GM12878 (cell line): ENCODE measurements at regions not wholly inside any gene's neighbourhood (a gene's known extent, or its start where the extent isn't known, plus 50 kb on each side); places are given as distances from the start of the nearest gene placed in this dataset.

Source experiments
- ATAC-seq: fragments of 200-7000 bp; cut with Tn5 transposase; 3 replicates; pipeline ENCODE4 v1.9.1; 2020; ENCODE audit warnings: mild to moderate bottlenecking, moderate library complexity
- BruUV-seq: library from RNA; stranded (reverse); fragments of 400-500 nt; replicated peaks from 2 replicates; lab custom pipeline; 2021; lab: Mats Ljungman, UMichigan
- CTCF ChIA-PET: fragments of 300-600 bp; sonication (Branson Sonifier 250); formaldehyde crosslinking; extraction: SDS; loops from one replicate; lab custom pipeline; 2021; ENCODE audit warnings: inconsistent platforms; lab: Yijun Ruan, JAX
- POLR2A ChIA-PET: fragments of 350-600 bp; formaldehyde crosslinking; extraction: SDS; loops from one replicate; lab custom pipeline; 2021; ENCODE audit warnings: inconsistent platforms; lab: Charles Lee
- RAD21 ChIA-PET: fragments of 300-600 bp; sonication (Branson Sonifier 250); formaldehyde crosslinking; loops from one replicate; lab custom pipeline; 2023; ENCODE audit warnings: antibody characterized with exemption; ENCODE audit not compliant: unreplicated experiment; lab: Charles Lee
- SMC1A ChIA-PET: fragments of 300-600 bp; sonication (Branson Sonifier 250); formaldehyde crosslinking; loops from one replicate; lab custom pipeline; 2023; ENCODE audit not compliant: unreplicated experiment, uncharacterized antibody; lab: Charles Lee
- DNase-seq: peaks from one replicate; pipeline ENCODE4 v3.0.0-alpha.2; 2011; ENCODE audit warnings: low read depth, low spot score
- FAIRE-seq: peaks from 3 replicates; lab custom pipeline; 2011; peaks lifted over from hg19 to GRCh38; lab: Jason Lieb, UNC
- H2AFZ ChIP-seq: 2 replicates; pipeline ENCODE4 v1.6.0; 2011; ENCODE audit warnings: low read depth, low read length, control low read depth; ENCODE audit not compliant: control insufficient read depth
- H3K27ac ChIP-seq: 2 replicates; pipeline ENCODE4 v1.5.1; 2011; ENCODE audit warnings: control low read depth; ENCODE audit not compliant: control insufficient read depth, insufficient read depth
- H3K27me3 ChIP-seq, 2 experiments: replicated peaks in 1 of 2; 2 replicates each; pipeline versions ENCODE4 v1.6.0 to v1.6.1; 2011; ENCODE audit warnings: low read length in 1 of 2; ENCODE audit not compliant: control insufficient read depth in 2 of 2, insufficient read depth in 2 of 2
- H3K36me3 ChIP-seq, 2 experiments: 2 replicates each; pipeline ENCODE4 v1.5.1; 2011; ENCODE audit warnings: low read length in 1 of 2; ENCODE audit not compliant: control insufficient read depth in 2 of 2, insufficient read depth in 2 of 2
- H3K4me1 ChIP-seq: 2 replicates; pipeline ENCODE4 v1.6.1; 2011; ENCODE audit warnings: mild to moderate bottlenecking, low read length, moderate library complexity, mixed read lengths; ENCODE audit not compliant: control insufficient read depth, insufficient read depth
- H3K4me2 ChIP-seq: 2 replicates; pipeline ENCODE4 v1.6.0; 2011; ENCODE audit warnings: control low read depth; ENCODE audit not compliant: control insufficient read depth, insufficient read depth
- H3K4me3 ChIP-seq: fragments of 200-600 bp; sonication (generic); 2 replicates; pipeline ENCODE4 v1.5.1; 2016
- H3K79me2 ChIP-seq: 2 replicates; pipeline ENCODE4 v1.6.0; 2011; ENCODE audit warnings: low read length; ENCODE audit not compliant: control insufficient read depth, insufficient read depth
- H3K9ac ChIP-seq: 2 replicates; pipeline ENCODE4 v1.8.0; 2011; ENCODE audit warnings: low read length, control low read depth, mixed read lengths; ENCODE audit not compliant: control insufficient read depth, insufficient read depth
- H3K9me3 ChIP-seq: replicated peaks from 3 replicates; pipeline ENCODE4 v1.5.1; 2011; ENCODE audit warnings: mild to moderate bottlenecking, low read length; ENCODE audit not compliant: control insufficient read depth, insufficient read depth
- H4K20me1 ChIP-seq: 2 replicates; pipeline ENCODE4 v1.6.0; 2011; ENCODE audit not compliant: control insufficient read depth, insufficient read depth
- BRCA1 ChIP-seq: IDR thresholded peaks from 2 replicates; pipeline ENCODE4 v1.6.1; 2011; ENCODE audit warnings: low read depth, low read length, improper control_type of control experiment
- CHD4 ChIP-seq: fragments of 200-600 bp; sonication (generic); IDR thresholded peaks from 2 replicates; pipeline ENCODE4 v1.6.1; 2016; ENCODE audit warnings: mild to moderate bottlenecking
- EP300 ChIP-seq, 2 experiments: fragments of 150-350 bp in 1 of 2; IDR thresholded peaks; 2 replicates each; pipeline ENCODE4 v1.6.1; 2011 to 2012; ENCODE audit warnings: low read depth in 2 of 2, low read length in 2 of 2, borderline replicate concordance in 1 of 2, improper control_type of control experiment in 1 of 2, inconsistent platforms in 1 of 2; ENCODE audit not compliant: control insufficient read depth in 1 of 2
- EZH2 ChIP-seq: IDR thresholded peaks from 2 replicates; pipeline ENCODE4 v1.6.1; 2012; ENCODE audit warnings: low read depth, mild to moderate bottlenecking, control low read depth, inconsistent platforms, low read length, borderline replicate concordance; ENCODE audit not compliant: control insufficient read depth
- HCFC1 ChIP-seq: fragments of 150-350 bp; IDR thresholded peaks from 2 replicates; pipeline ENCODE4 v1.6.1; 2014; ENCODE audit warnings: low read length
- IRF4 ChIP-seq: IDR thresholded peaks from 2 replicates; pipeline ENCODE4 v1.6.1; 2011; ENCODE audit warnings: low read depth, low read length
- KAT2A ChIP-seq: conservative IDR thresholded peaks from 2 replicates; pipeline ENCODE4 v1.6.1; 2011; ENCODE audit warnings: low read depth, low read length; ENCODE audit not compliant: control insufficient read depth
- MTA3 ChIP-seq: IDR thresholded peaks from 2 replicates; pipeline ENCODE4 v1.6.1; 2012; ENCODE audit warnings: low read length, inconsistent platforms, borderline replicate concordance
- NKRF ChIP-seq: fragments of 450-650 bp; conservative IDR thresholded peaks from 2 replicates; pipeline ENCODE4 v1.6.1; 2017; ENCODE audit warnings: mild to moderate bottlenecking, moderate library complexity
- SMAD1 ChIP-seq: fragments of 450-650 bp; IDR thresholded peaks from 2 replicates; pipeline ENCODE4 v1.6.1; 2018; ENCODE audit warnings: mild to moderate bottlenecking, low read depth; ENCODE audit not compliant: partially characterized antibody
- TARDBP ChIP-seq: IDR thresholded peaks from 2 replicates; pipeline ENCODE4 v1.6.1; 2016; ENCODE audit warnings: borderline replicate concordance
- ZBED1 ChIP-seq: IDR thresholded peaks from 2 replicates; pipeline ENCODE4 v1.6.1; 2016; ENCODE audit warnings: borderline replicate concordance
- WGBS: methylation state at CpG from one replicate; pipeline ENCODE4 v1.1.6; 2016; ENCODE audit warnings: low lambda C conversion rate; ENCODE audit not compliant: insufficient replicate concordance, insufficient coverage; ENCODE audit errors: missing lambda C conversion rate; 5-methylcytosine and 5-hydroxymethylcytosine counted together
- in situ Hi-C: fragments of 300-500 bp; cut with MboI; formaldehyde crosslinking; loops from 9 replicates; pipeline ENCODE4 v1.14.3; 2018; ENCODE audit warnings: mixed read lengths
- intact Hi-C: fragments of 100-400 bp; cut with micrococcal nuclease; formaldehyde crosslinking; loops from one replicate; pipeline ENCODE4 v1.14.2; 2022; ENCODE audit not compliant: unreplicated experiment
- TF ChIP-seq, protein P1 (sequence below): fragments of 450-650 bp; IDR thresholded peaks from 2 replicates; pipeline ENCODE4 v1.6.1; 2016; ENCODE audit warnings: mild to moderate bottlenecking

DNA sequence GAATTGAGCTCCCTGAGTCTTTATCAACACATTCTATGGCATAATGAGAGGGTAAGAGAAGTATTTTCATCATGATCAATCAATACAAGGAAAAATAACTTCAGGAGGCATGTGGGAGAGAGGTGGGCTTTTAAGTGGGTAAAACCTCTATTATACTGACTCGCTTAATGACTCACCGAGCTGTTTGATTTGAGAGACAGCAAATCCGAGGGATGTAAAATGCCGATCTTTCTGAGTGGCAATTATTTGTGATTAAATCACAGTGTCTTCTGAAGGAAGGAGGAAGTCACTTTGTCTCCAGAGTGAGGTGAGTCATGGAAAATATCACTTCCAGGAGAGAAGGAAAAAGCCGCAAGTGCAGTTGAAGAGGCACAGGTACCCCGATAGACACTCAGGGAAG is 320.4 kb downstream of the DRD1 start:
- no TSS peak for BruUV-seq

More for the DNA sequence above, 320.4 kb downstream of the DRD1 start:
- Histone ChIP-seq H3K36me3 (no peaks in the 10 kb centered on the region), H3K9me3 (no peaks in the 10 kb centered on the region), H4K20me1 (no peaks in the 10 kb centered on the region; the same call in 1 of the 2 replicates), H3K9ac (no peak overlapping the region), H3K79me2 (no peaks in the 10 kb centered on the region), H2AFZ (no peak overlapping the region), H3K27ac (no peak overlapping the region), H3K4me1 (no peaks in the 10 kb centered on the region), H3K4me2 (no peak overlapping the region), H3K27me3 (no peaks in the 10 kb centered on the region), H3K4me3 (no peak overlapping the region)
- intact Hi-C loops = no loop called here
- DNase-seq (no peak), FAIRE-seq (no peak), ATAC-seq (no peak)
- ChIA-PET RAD21 (no interaction called here), CTCF (no interaction called here), SMC1A (no interaction called here), POLR2A (no interaction called here)
- in situ Hi-C loops = no loop called here
- WGBS = 67% methylated on average over 6 of the region's 6 CpGs
- TF ChIP-seq HCFC1 = no peak
- no peak for TF ChIP-seq SMAD1
- no peak for TF ChIP-seq EZH2
- no peak for TF ChIP-seq MTA3
- no peak for TF ChIP-seq TARDBP
- no peak for TF ChIP-seq IRF4
- no peak for TF ChIP-seq KAT2A
- TF ChIP-seq CHD4 = no peak
- TF ChIP-seq BRCA1 = no peak
- no peak for TF ChIP-seq NKRF
- TF ChIP-seq, protein P1, sequence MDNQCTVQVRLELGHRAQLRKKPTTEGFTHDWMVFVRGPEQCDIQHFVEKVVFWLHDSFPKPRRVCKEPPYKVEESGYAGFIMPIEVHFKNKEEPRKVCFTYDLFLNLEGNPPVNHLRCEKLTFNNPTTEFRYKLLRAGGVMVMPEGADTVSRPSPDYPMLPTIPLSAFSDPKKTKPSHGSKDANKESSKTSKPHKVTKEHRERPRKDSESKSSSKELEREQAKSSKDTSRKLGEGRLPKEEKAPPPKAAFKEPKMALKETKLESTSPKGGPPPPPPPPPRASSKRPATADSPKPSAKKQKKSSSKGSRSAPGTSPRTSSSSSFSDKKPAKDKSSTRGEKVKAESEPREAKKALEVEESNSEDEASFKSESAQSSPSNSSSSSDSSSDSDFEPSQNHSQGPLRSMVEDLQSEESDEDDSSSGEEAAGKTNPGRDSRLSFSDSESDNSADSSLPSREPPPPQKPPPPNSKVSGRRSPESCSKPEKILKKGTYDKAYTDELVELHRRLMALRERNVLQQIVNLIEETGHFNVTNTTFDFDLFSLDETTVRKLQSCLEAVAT = no peak
- no peak for TF ChIP-seq ZBED1
- TF ChIP-seq EP300 (IDR thresholded peaks at IDR 0.05; ENCODE audit: borderline replicate concordance in 1 of 2, control insufficient read depth in 1 of 2, low read depth in 2 of 2, low read length in 2 of 2) = no peak
